Right renal pelvis (tissue), 4 donors: ENCODE measurements at regions not wholly inside any gene's neighbourhood (a gene's known extent, or its start where the extent isn't known, plus 50 kb on each side); places are given as distances from the start of the nearest gene placed in this dataset.
"Not testable (repeated sequence)": the region's sequence is repeated elsewhere in the genome, so short reads cannot be mapped to it uniquely, and the experiment has no call there.

Experiments
- DNase-seq, 4 donors: peaks; one replicate each; pipeline ENCODE4 v3.0.0-alpha.2; 2013; ENCODE audit warnings: low read depth in 4 of 4, low spot score in 3 of 4, missing footprints in 1 of 4

DNA sequence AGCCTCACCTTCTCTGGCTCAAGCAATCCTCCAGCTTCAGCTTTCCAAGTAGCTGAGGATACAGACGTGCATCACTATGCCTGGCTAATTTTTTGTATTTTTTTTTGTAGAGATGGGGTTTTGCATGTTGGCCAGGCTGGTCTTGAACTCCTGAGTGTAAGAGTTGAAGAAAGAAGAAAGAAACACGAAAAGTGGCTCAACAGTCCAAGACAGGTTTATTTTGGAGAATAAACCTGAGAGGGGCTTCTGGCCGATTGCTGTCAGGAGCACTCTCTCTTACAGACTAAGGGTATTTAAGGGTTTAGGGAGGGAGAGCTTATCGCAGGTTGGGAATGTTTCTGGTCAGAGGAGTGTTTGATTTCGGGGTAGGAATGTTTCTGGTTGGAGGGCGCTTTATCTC, 75.9 kb downstream of the RRM2 start:
- not testable (repeated sequence) for DNase-seq

- DNase-seq, result no peak
Observed at GRCh38 chr2:10201201-10201600, 78.7 kb downstream of the RRM2 start.

- DNase-seq, result no peak
Observed at GRCh38 chr2:10202131-10202665, 79.7 kb downstream of the RRM2 start.

DNA sequence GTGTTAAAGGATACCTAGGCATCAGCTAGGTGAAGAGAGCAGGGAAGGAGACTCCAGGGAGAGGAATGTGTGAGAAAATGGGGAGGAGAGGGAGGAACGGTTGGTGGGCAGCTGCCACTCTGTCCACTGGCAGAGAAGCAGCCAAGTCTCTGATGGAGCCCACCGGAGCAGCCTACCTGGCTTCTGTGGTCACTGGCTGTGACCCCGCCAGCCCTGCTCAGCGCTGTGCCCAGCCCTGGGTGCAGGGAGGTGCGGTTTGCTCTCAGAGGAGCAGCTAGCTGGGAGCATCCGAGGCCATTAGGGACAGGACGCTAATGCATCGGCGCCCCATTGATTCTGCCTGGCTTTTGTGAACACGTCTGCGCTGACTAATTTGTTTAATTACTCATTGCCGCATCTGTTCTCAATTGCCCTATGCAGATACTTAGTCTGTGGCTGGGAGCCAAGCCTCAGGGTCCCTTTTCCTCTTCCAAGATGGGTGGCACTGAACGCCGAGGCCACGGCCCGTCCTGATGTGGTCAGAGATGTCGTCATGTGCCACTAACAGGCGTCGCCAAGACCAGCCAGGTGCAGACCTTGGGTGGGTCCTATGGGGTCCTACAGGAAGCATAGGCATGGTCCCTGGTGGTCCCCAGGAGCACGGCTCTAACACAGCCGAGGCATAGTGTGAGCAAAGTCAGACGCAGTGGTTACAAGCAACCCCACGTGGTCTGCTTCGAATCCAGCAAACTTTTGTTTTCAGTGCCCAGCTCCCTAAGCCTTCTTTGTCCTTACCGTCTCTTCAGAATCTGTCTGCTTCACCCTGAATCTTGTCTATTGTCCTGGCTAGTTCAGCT, 82.0 kb downstream of the RRM2 start:
- no peak for DNase-seq

GRCh38 chr2:10205162-10205475, 82.6 kb downstream of the RRM2 start:
- DNase-seq, result no peak

DNA sequence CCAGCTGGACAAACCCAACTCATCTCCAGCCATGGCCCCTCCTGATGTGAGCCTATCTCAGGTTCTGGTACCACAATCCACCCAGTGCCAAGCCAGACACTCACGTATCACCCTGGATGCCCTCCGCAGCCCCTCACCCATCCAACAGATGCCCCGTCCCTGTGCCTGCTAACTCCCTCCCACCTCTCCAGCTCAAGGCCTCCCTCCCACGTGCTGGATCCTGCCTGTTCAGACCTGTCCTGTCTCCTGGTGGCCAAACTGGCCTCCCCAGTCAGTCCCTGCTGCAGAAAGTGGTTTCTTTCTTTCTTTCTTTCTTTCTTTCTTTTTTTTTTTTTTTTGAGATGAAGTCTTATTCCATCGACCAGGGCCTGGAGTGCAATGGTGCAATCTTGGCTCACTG, 86.2 kb downstream of the RRM2 start:
- no peak for DNase-seq

DNA sequence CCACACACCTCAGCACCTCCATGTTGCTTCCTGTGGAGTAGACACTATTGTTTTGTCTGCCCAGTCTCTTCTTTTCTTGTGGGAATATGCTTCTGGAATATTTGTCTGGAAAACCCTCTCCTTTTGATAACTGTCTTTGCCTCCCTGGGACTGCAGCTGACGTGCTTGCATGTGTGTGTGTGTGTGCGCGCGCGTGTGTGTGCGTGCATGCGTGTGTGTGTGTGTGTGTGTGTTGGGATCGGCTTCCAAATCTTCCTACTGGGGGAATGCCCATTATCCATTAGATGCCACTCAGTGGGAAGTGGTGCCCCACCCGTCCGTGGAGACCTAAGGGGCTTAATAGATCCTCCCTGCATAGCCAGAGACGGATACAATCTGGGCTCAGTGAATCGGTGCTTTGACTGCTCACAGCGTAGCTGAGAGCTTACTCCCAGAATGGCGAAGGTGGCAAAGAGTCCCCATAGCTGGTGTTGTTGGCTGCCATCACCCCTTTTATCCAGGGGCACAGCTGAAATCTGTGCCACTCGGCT, 86.9 kb downstream of the RRM2 start:
- DNase-seq, result no peak

DNA sequence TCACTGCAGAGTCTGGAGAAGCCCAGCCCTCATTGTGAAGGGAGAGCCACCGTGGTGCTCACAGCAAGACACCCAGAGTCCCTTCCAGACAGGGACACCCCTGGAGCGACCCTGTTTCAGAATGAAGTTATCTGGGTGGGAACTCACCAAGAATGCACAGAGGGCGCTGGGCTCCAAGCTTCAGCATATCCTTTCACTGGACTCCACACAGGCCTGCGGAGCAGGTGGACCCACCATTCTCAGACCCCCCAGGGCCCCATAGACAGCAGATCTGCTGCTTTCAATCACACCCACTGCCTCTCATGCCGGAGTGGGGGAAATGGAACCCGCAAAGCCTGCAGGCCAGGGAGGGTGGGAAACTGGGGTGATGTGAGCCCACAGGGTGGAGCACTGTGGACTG, 87.8 kb downstream of the RRM2 start:
- no peak for DNase-seq

- no peak for DNase-seq
Observed at GRCh38 chr2:10211844-10212422, 89.4 kb downstream of the RRM2 start.

DNA sequence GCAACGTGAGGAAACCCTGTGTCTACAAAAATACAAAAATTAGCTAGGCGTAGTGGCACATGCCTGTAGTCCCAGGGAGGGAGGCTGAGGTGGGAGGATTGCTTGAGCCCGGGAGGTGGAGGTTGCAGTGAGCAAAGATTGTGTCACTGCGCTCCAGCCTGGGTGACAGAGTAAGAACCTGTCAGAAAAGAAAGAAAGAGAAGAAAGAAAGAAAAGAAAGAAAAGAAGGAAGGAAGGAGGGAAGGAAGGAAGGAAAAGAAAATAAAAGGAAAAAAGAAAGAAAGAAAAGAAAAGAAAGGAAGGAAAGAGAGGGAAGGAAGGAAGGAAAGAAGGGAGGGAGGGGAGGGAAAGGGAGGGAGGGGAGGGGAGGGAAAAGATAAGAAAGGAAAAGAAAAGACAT, 89.9 kb upstream of the HPCAL1 start:
- no peak for DNase-seq

- no peak for DNase-seq
Observed at GRCh38 chr2:10214179-10214578, 88.5 kb upstream of the HPCAL1 start.

- DNase-seq, result no peak
Observed at GRCh38 chr2:10215393-10215935, 87.2 kb upstream of the HPCAL1 start.

GRCh38 chr2:10216677-10217488, 85.8 kb upstream of the HPCAL1 start:
- no peak for DNase-seq

DNA sequence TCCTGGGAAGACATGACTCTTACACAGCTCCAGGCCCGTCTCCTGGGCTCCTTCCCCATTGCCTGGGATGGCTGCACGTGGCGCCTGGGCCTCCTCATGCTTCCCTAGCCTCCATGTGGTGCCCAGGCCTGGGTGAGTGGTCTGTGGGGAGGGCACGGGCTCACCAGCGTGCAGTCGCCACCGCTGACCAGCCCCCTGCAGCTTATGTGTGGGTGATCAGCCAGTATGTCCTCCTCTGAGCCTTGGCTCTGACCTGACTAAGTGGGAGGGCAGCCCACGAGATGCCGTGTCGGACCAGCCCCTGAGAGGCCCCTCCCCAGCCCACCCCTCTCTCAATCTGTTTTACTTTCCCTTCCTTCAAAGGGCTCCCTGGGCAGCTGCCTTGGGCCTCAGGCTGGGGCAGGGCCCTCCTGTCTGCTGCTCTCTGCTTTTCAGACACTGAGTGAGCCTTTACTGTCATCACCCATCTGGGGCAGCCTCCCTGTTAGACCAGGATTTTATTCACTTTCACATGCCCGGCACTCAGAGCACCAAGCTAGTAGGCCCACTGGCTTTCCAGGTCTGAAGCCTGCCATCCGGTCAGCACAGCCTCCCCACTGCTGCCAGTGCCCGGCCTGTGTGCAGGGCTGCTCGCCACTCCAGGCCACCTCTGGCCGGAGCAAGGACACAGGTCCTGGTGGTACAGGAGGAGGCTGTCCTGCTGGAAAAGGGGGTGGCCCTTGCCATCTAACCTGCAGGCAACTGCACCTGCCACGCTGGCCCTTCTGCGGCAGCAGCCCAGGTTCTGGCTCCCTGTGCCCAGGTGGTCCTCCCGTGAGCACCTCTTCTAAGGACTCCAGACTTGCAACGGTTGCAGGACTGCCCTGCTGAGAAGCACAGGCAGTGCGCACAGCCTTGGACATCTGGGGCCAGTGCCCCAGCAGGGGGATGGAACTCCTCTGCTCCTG, 84.9 kb upstream of the HPCAL1 start:
- no peak for DNase-seq

- DNase-seq, result no peak
Observed at GRCh38 chr2:10220045-10220901, 82.4 kb upstream of the HPCAL1 start.

- DNase-seq, result no peak
Observed at GRCh38 chr2:10220902-10221391, 81.8 kb upstream of the HPCAL1 start.

DNA sequence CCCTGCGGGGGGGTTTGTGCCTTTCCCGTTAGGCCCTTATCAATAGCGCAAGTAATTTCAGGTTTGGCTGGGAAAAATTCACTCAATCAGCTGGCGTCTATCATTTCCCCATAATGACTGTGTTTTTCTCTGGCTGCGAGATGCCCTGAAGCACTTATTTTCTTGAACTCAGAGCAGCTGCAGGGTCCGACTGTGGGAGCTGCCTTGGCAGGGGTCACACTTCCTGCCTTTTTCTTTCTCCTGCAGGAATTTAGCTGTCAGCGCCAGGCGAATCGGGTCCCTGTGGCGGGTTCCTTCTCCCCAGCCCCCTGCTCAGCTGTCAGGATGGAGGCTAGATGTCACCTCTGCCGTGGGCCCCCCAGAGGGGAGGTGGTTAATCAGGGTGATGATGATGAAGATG, 81.3 kb upstream of the HPCAL1 start:
- no peak for DNase-seq

DNA sequence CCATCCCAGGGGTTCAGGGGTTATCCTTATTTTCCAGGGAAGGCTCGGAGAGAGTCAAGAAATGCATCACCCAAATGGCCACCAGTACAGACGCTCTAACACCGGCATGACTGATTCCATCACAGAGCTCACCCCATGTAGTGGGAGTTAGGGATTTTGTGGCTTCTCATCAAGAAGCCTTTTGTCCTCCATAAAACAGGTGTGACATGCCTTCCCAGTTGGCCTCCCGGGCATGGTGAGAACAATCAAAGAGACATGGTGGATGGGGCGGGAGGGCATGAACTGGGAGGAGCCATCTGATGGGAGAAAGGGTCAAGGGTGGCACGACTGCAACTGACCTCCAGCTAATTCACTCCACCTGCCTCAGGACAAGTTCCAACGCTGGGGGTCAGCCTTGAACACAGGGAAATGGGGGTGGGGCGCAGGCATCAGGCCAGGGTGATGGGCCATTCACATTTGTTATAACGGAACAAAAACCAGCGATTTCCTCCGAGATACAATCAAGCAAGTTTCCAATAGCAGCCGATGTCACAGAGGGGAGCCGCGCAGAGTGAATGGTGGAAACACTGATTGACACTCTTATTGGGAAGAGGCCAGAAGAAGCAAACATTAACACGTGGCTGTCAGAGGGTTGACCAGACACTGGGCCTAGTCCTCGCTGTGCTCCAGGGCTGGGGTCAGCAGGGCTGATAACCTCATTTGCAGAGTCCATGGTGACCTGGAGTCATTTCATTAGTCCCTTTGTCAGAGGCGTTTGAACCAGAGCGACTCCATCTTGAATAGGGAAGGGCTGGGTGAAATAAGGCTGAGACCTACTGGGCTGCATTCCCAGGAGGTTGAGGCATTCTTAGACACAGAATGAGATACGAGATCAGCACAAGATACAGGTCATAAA, 80.5 kb upstream of the HPCAL1 start:
- no peak for DNase-seq
